ENCODE measurements at regions not wholly inside any gene's neighbourhood (a gene's known extent, or its start where the extent isn't known, plus 50 kb on each side); places are given as distances from the start of the nearest gene placed in this dataset.

GRCh38 chr12:46464863-46465262 lies 92.3 kb upstream of the SLC38A2 start:
- TF ChIP-seq POLR2A (IDR thresholded peaks at IDR 0.05; ENCODE audit: low read depth, low read length) (no peak), POLR2AphosphoS5 (IDR thresholded peaks at IDR 0.05; ENCODE audit: low read depth, low read length) (no peak), TAF1 (IDR thresholded peaks at IDR 0.05; ENCODE audit: borderline replicate concordance, low read depth, low read length) (no peak)

All from GM12892 (cell line).